DOHH2 (cell line): ENCODE measurements at regions not wholly inside any gene's neighbourhood (a gene's known extent, or its start where the extent isn't known, plus 50 kb on each side); places are given as distances from the start of the nearest gene placed in this dataset.

Source experiments
- EZH2phosphoT487 ChIP-seq: fragments of 200-600 bp; sonication (generic); IDR thresholded peaks from 2 replicates; pipeline ENCODE4 v1.6.1; 2017; ENCODE audit warnings: borderline replicate concordance, mild to moderate bottlenecking, antibody characterized with exemption, low read length, moderate library complexity, mixed read lengths
- TF ChIP-seq, protein P1 (sequence below): fragments of 200-600 bp; sonication (generic); IDR thresholded peaks from one replicate; pipeline ENCODE4 v1.5.1; 2014; ENCODE audit warnings: antibody characterized with exemption, mild to moderate bottlenecking, low read depth, low read length; ENCODE audit not compliant: poor library complexity, severe bottlenecking

DNA sequence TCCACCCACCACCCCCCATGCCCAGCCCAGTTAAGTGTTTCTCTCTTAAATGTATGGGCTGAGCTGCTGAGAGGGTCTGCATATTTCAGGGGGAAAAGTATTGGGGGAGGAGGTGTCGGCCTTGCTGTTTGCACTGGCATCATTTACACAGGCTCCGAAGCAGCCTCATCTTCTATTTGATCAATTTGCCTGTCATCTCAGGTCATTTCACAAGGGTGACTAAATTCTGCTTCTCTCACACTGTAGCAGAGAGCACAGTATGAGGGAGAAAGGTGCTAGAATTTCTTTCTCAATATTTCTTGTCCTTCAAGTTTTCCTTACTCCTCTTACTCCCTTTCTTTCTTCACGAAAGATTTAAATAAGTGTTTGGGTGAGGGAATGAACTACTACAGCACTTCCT is 135.9 kb downstream of the AACS start:
- TF ChIP-seq, protein P1, sequence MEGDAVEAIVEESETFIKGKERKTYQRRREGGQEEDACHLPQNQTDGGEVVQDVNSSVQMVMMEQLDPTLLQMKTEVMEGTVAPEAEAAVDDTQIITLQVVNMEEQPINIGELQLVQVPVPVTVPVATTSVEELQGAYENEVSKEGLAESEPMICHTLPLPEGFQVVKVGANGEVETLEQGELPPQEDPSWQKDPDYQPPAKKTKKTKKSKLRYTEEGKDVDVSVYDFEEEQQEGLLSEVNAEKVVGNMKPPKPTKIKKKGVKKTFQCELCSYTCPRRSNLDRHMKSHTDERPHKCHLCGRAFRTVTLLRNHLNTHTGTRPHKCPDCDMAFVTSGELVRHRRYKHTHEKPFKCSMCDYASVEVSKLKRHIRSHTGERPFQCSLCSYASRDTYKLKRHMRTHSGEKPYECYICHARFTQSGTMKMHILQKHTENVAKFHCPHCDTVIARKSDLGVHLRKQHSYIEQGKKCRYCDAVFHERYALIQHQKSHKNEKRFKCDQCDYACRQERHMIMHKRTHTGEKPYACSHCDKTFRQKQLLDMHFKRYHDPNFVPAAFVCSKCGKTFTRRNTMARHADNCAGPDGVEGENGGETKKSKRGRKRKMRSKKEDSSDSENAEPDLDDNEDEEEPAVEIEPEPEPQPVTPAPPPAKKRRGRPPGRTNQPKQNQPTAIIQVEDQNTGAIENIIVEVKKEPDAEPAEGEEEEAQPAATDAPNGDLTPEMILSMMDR: no peak
- no peak for TF ChIP-seq EZH2phosphoT487
